ENCODE measurements at regions not wholly inside any gene's neighbourhood (a gene's known extent, or its start where the extent isn't known, plus 50 kb on each side); places are given as distances from the start of the nearest gene placed in this dataset.

DNA sequence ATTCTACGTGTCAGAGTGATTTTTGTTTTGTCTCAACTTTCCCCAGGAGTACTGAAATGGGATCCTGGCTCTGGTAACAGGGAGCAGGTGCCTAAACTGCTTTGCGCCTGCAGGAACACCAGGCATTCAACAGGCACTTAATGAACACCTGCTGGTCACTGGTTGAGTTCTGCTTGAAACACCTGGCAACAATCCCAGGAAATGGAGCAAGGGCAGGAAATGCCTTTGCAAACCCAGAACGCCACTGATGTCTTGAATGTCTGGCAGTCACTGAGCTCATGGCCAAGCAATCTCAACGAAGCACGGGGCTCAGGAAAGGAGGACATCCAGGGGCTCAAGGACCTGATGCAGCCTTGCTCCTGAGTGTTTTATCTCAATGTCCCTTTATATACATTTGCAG lies 360.0 kb upstream of the RAB6C start:
- TF ChIP-seq, protein P1, sequence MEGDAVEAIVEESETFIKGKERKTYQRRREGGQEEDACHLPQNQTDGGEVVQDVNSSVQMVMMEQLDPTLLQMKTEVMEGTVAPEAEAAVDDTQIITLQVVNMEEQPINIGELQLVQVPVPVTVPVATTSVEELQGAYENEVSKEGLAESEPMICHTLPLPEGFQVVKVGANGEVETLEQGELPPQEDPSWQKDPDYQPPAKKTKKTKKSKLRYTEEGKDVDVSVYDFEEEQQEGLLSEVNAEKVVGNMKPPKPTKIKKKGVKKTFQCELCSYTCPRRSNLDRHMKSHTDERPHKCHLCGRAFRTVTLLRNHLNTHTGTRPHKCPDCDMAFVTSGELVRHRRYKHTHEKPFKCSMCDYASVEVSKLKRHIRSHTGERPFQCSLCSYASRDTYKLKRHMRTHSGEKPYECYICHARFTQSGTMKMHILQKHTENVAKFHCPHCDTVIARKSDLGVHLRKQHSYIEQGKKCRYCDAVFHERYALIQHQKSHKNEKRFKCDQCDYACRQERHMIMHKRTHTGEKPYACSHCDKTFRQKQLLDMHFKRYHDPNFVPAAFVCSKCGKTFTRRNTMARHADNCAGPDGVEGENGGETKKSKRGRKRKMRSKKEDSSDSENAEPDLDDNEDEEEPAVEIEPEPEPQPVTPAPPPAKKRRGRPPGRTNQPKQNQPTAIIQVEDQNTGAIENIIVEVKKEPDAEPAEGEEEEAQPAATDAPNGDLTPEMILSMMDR (IDR thresholded peaks at IDR 0.05) = no peak
- TF ChIP-seq POLR2A (IDR thresholded peaks at IDR 0.05) = no peak

Data from lower leg skin (tissue), 3 donors.